OCI-LY7 (cell line): ENCODE measurements at regions not wholly inside any gene's neighbourhood (a gene's known extent, or its start where the extent isn't known, plus 50 kb on each side); places are given as distances from the start of the nearest gene placed in this dataset.

Experiments
- BruUV-seq: library from RNA; stranded (reverse); fragments of 400-500 nt; replicated peaks from 2 replicates; lab custom pipeline; 2021; lab: Mats Ljungman, UMichigan
- CTCF ChIA-PET: fragments of 300-600 bp; sonication (Branson Sonifier 250); formaldehyde crosslinking; loops from one replicate; lab custom pipeline; 2022; ENCODE audit warnings: antibody characterized with exemption; ENCODE audit not compliant: unreplicated experiment; lab: Charles Lee
- POLR2A ChIA-PET: fragments of 300-600 bp; sonication (Branson Sonifier 250); formaldehyde crosslinking; loops from one replicate; lab custom pipeline; 2022; ENCODE audit warnings: antibody characterized with exemption; lab: Charles Lee
- DNase-seq: peaks from one replicate; pipeline ENCODE4 v3.0.0-alpha.2; 2015; ENCODE audit warnings: low spot score
- H2AFZ ChIP-seq: fragments of 200-600 bp; sonication (generic), shearing (Covaris generic); 2 replicates; pipeline ENCODE4 v1.6.1; 2014; ENCODE audit warnings: mild to moderate bottlenecking, antibody characterized with exemption, low read length, moderate library complexity
- H3K27ac ChIP-seq: fragments of 200-600 bp; sonication (generic); 2 replicates; pipeline ENCODE4 v1.5.1; 2014; ENCODE audit warnings: mixed run types, low read depth, mild to moderate bottlenecking, moderate library complexity, low read length, inconsistent platforms; ENCODE audit not compliant: poor library complexity, severe bottlenecking
- H3K36me3 ChIP-seq: fragments of 200-600 bp; sonication (generic); 2 replicates; pipeline ENCODE4 v1.6.1; 2014; ENCODE audit warnings: mild to moderate bottlenecking, antibody characterized with exemption, low read length, moderate library complexity, mixed read lengths; ENCODE audit not compliant: insufficient read depth
- H3K4me1 ChIP-seq: fragments of 200-600 bp; sonication (generic); 2 replicates; pipeline ENCODE4 v1.5.1; 2014; ENCODE audit warnings: mild to moderate bottlenecking, low read length; ENCODE audit not compliant: insufficient read depth, poor library complexity, severe bottlenecking
- H3K4me2 ChIP-seq: fragments of 200-600 bp; sonication (generic); 2 replicates; pipeline ENCODE4 v1.6.1; 2014; ENCODE audit warnings: mild to moderate bottlenecking, low read length
- H3K4me3 ChIP-seq: fragments of 200-600 bp; sonication (generic); 2 replicates; pipeline ENCODE4 v1.5.1; 2014; ENCODE audit warnings: mild to moderate bottlenecking, low read depth, low read length; ENCODE audit not compliant: poor library complexity, severe bottlenecking
- H3K79me2 ChIP-seq: fragments of 200-600 bp; sonication (generic); 2 replicates; pipeline ENCODE4 v1.6.1; 2016; ENCODE audit warnings: low read depth, mild to moderate bottlenecking, low read length, moderate library complexity, mixed read lengths; ENCODE audit not compliant: insufficient read depth
- H3K9me2 ChIP-seq: fragments of 200-600 bp; sonication (generic); 2 replicates; pipeline ENCODE4 v1.6.1; 2016; ENCODE audit warnings: mild to moderate bottlenecking, low read length, mixed read lengths; ENCODE audit not compliant: insufficient read depth
- H3K9me3 ChIP-seq: fragments of 200-600 bp; sonication (generic); 2 replicates; pipeline ENCODE4 v1.6.1; 2014; ENCODE audit warnings: mild to moderate bottlenecking, mixed run types, low read length, mixed read lengths
- H4K20me1 ChIP-seq: fragments of 200-600 bp; sonication (generic); 2 replicates; pipeline ENCODE4 v1.6.1; 2014; ENCODE audit warnings: mild to moderate bottlenecking, antibody characterized with exemption, low read length, moderate library complexity, mixed read lengths; ENCODE audit not compliant: insufficient read depth
- CTCF ChIP-seq: fragments of 200-600 bp; sonication (generic); conservative IDR thresholded peaks from 2 replicates; pipeline ENCODE4 v1.5.1; 2014; ENCODE audit warnings: mild to moderate bottlenecking, antibody characterized with exemption, low read length, moderate library complexity, mixed read lengths
- EZH2phosphoT487 ChIP-seq: fragments of 200-600 bp; sonication (generic); IDR thresholded peaks from 2 replicates; pipeline ENCODE4 v1.6.1; 2018; ENCODE audit warnings: low read depth, borderline replicate concordance, mild to moderate bottlenecking, mixed run types, antibody characterized with exemption, low read length, moderate library complexity, mixed read lengths
- intact Hi-C: fragments of 100-400 bp; cut with micrococcal nuclease; formaldehyde crosslinking; loops from one replicate; pipeline ENCODE4 v1.10.0; 2022; ENCODE audit not compliant: unreplicated experiment

- Histone ChIP-seq H2AFZ (no peak overlapping the region), H3K27ac (no peak overlapping the region), H3K36me3 (no peaks in the 10 kb centered on the region), H3K4me3 (no peak overlapping the region), H4K20me1 (no peaks in the 10 kb centered on the region), H3K9me2 (no peaks in the 10 kb centered on the region), H3K4me2 (no peak overlapping the region), H3K79me2 (no peaks in the 10 kb centered on the region), H3K4me1 (no peaks in the 10 kb centered on the region), H3K9me3 (no peaks in the 10 kb centered on the region)
- CTCF ChIA-PET = no interaction called here
- BruUV-seq = no TSS peak
- no peak for DNase-seq
- POLR2A ChIA-PET = no interaction called here
- TF ChIP-seq CTCF = no peak
- no peak for TF ChIP-seq EZH2phosphoT487
- intact Hi-C loops = no loop called here
Measured at GRCh38 chr22:49492308-49492707, 335.4 kb downstream of the BRD1 start.

- Histone ChIP-seq H3K4me2 (no peak overlapping the region), H3K4me1 (no peaks in the 10 kb centered on the region), H3K4me3 (no peak overlapping the region), H3K36me3 (no peaks in the 10 kb centered on the region), H4K20me1 (no peaks in the 10 kb centered on the region), H3K9me2 (no peaks in the 10 kb centered on the region), H3K9me3 (no peaks in the 10 kb centered on the region), H3K27ac (no peak overlapping the region), H2AFZ (no peak overlapping the region), H3K79me2 (no peaks in the 10 kb centered on the region)
- DNase-seq = no peak
- ChIA-PET CTCF (no interaction called here), POLR2A (no interaction called here)
- BruUV-seq = no TSS peak
- no peak for TF ChIP-seq CTCF
- TF ChIP-seq EZH2phosphoT487 = no peak
- intact Hi-C loops = no loop called here
Measured at GRCh38 chr22:49491726-49492125, 335.9 kb downstream of the BRD1 start.

GRCh38 chr22:49491221-49491635 is 336.4 kb downstream of the BRD1 start:
- POLR2A ChIA-PET = no interaction called here
- no TSS peak for BruUV-seq

More at GRCh38 chr22:49491221-49491635, 336.4 kb downstream of the BRD1 start:
- H2AFZ ChIP-seq = no peak overlapping the region
- H3K4me1 ChIP-seq = no peaks in the 10 kb centered on the region
- DNase-seq = no peak
- H3K9me3 ChIP-seq = no peaks in the 10 kb centered on the region
- no peak overlapping the region for H3K4me2 ChIP-seq
- no peak overlapping the region for H3K4me3 ChIP-seq
- no peaks in the 10 kb centered on the region for H3K9me2 ChIP-seq
- intact Hi-C loops = no loop called here
- TF ChIP-seq EZH2phosphoT487 (no peak), CTCF (no peak)
- H3K27ac ChIP-seq = no peak overlapping the region
- CTCF ChIA-PET = no interaction called here
- H3K36me3 ChIP-seq = no peaks in the 10 kb centered on the region
- H3K79me2 ChIP-seq = no peaks in the 10 kb centered on the region
- H4K20me1 ChIP-seq = no peaks in the 10 kb centered on the region
